GM23338 (cell line): ENCODE measurements at regions not wholly inside any gene's neighbourhood (a gene's known extent, or its start where the extent isn't known, plus 50 kb on each side); places are given as distances from the start of the nearest gene placed in this dataset.

Experiments used
- ATAC-seq: fragments of 200-7000 bp; cut with Tn5 transposase; 3 replicates; pipeline ENCODE4 v1.9.1; 2020
- DNase-seq: peaks from one replicate; pipeline ENCODE4 v3.0.0-alpha.2; 2015; ENCODE audit warnings: low spot score
- H2AFZ ChIP-seq: fragments of 200-600 bp; sonication (generic); 2 replicates; pipeline ENCODE4 v1.8.0; 2016; ENCODE audit warnings: antibody characterized with exemption, mild to moderate bottlenecking, moderate library complexity
- H3F3A ChIP-seq: fragments of 200-600 bp; sonication (generic); replicated peaks from 2 replicates; pipeline ENCODE4 v1.8.0; 2017; ENCODE audit warnings: antibody characterized with exemption, mixed run types, low read depth
- H3K27ac ChIP-seq: fragments of 200-600 bp; sonication (generic); 2 replicates; pipeline ENCODE4 v1.6.1; 2016; ENCODE audit warnings: low read depth
- H3K27me3 ChIP-seq: fragments of 200-600 bp; sonication (generic); 2 replicates; pipeline ENCODE4 v1.8.0; 2016; ENCODE audit warnings: mild to moderate bottlenecking, mixed run types, moderate library complexity; ENCODE audit not compliant: insufficient read depth
- H3K36me3 ChIP-seq: fragments of 200-600 bp; sonication (generic); 2 replicates; pipeline ENCODE4 v1.8.0; 2016; ENCODE audit warnings: mild to moderate bottlenecking; ENCODE audit not compliant: insufficient read depth
- H3K4me1 ChIP-seq: fragments of 200-600 bp; sonication (generic); 2 replicates; pipeline ENCODE4 v1.8.0; 2016; ENCODE audit warnings: mild to moderate bottlenecking, moderate library complexity; ENCODE audit not compliant: insufficient read depth
- H3K4me2 ChIP-seq: fragments of 200-600 bp; sonication (generic); 2 replicates; pipeline ENCODE4 v1.7.1; 2017; ENCODE audit warnings: mixed run types
- H3K4me3 ChIP-seq: fragments of 200-600 bp; sonication (generic); 2 replicates; pipeline ENCODE4 v1.6.1; 2016; ENCODE audit warnings: mixed run types
- H3K79me2 ChIP-seq: fragments of 200-600 bp; sonication (generic); replicated peaks from 2 replicates; pipeline ENCODE4 v1.8.0; 2017; ENCODE audit warnings: mild to moderate bottlenecking; ENCODE audit not compliant: insufficient read depth
- H3K9me2 ChIP-seq: fragments of 200-600 bp; sonication (generic); 2 replicates; pipeline ENCODE4 v1.8.0; 2017; ENCODE audit not compliant: insufficient read depth
- H4K20me1 ChIP-seq: fragments of 200-600 bp; sonication (generic); replicated peaks from 2 replicates; pipeline ENCODE4 v1.8.0; 2017; ENCODE audit warnings: mild to moderate bottlenecking; ENCODE audit not compliant: insufficient read depth
- H3K27ac Mint-ChIP-seq: 2 replicates; pipeline ENCODE4 v1.8.0; 2020; ENCODE audit warnings: inconsistent platforms, mild to moderate bottlenecking, moderate library complexity, mixed read lengths
- H3K27me3 Mint-ChIP-seq: 3 replicates; pipeline ENCODE4 v1.8.0; 2022; ENCODE audit warnings: low read depth, mild to moderate bottlenecking, moderate library complexity, mixed read lengths, inconsistent platforms; ENCODE audit not compliant: insufficient read depth, poor library complexity
- H3K36me3 Mint-ChIP-seq: 3 replicates; pipeline ENCODE4 v1.8.0; 2021; ENCODE audit warnings: low read depth, mild to moderate bottlenecking, inconsistent platforms, moderate library complexity, mixed read lengths
- H3K4me1 Mint-ChIP-seq: 3 replicates; pipeline ENCODE4 v1.8.0; 2020; ENCODE audit warnings: mild to moderate bottlenecking, inconsistent platforms, mixed read lengths
- H3K4me3 Mint-ChIP-seq: 3 replicates; pipeline ENCODE4 v1.8.0; 2021; ENCODE audit warnings: moderate library complexity, mild to moderate bottlenecking, inconsistent platforms, mixed read lengths
- H3K9me3 Mint-ChIP-seq: 3 replicates; pipeline ENCODE4 v1.8.0; 2020; ENCODE audit warnings: moderate library complexity, mild to moderate bottlenecking, inconsistent platforms, mixed read lengths
- CREB1 ChIP-seq: fragments of 250-450 bp; sonication (Bioruptor Pico); IDR thresholded peaks from 2 replicates; pipeline ENCODE4 v1.5.0; 2020; ENCODE audit warnings: low read depth, mild to moderate bottlenecking, moderate library complexity
- CTCF ChIP-seq, 2 experiments: fragments of 200-600 bp in 1 of 2; sonication (generic) in 1 of 2; conservative IDR thresholded peaks; 2 replicates each; pipeline versions ENCODE4 v1.5.1 to v1.6.1; 2016 to 2017; ENCODE audit warnings: antibody characterized with exemption in 2 of 2, low read depth in 2 of 2, mild to moderate bottlenecking in 2 of 2, moderate library complexity in 1 of 2
- ETS1 ChIP-seq: IDR thresholded peaks from 2 replicates; pipeline ENCODE4 v1.6.1; 2016; ENCODE audit warnings: antibody characterized with exemption
- EZH2 ChIP-seq: fragments of 200-600 bp; sonication (generic); IDR thresholded peaks from one replicate; pipeline ENCODE4 v1.8.0; 2017; ENCODE audit warnings: antibody characterized with exemption, mild to moderate bottlenecking, low read depth; ENCODE audit not compliant: unreplicated experiment
- EZH2phosphoT487 ChIP-seq: fragments of 200-600 bp; sonication (generic); IDR thresholded peaks from one replicate; pipeline ENCODE4 v1.8.1; 2018; ENCODE audit warnings: antibody characterized with exemption; ENCODE audit not compliant: unreplicated experiment
- JUNB ChIP-seq: IDR thresholded peaks from one replicate; pipeline ENCODE4 v1.6.1; 2016; ENCODE audit warnings: antibody characterized with exemption; ENCODE audit not compliant: unreplicated experiment
- NANOG ChIP-seq: IDR thresholded peaks from 2 replicates; pipeline ENCODE4 v1.6.1; 2016; ENCODE audit warnings: antibody characterized with exemption, borderline replicate concordance
- POLR2AphosphoS5 ChIP-seq: IDR thresholded peaks from 2 replicates; pipeline ENCODE4 v1.6.1; 2016; ENCODE audit warnings: antibody characterized with exemption, low read depth
- STAT1 ChIP-seq: IDR thresholded peaks from one replicate; pipeline ENCODE4 v1.6.1; 2016; ENCODE audit warnings: antibody characterized with exemption; ENCODE audit not compliant: unreplicated experiment
- ZNF114 ChIP-seq: fragments of 250-450 bp; sonication (Bioruptor Pico); IDR thresholded peaks from 2 replicates; pipeline ENCODE4 v1.5.0; 2020; ENCODE audit warnings: mild to moderate bottlenecking, moderate library complexity
- ZNF331 ChIP-seq: fragments of 250-450 bp; sonication (Bioruptor Pico); IDR thresholded peaks from 2 replicates; pipeline ENCODE4 v1.5.0; 2020; ENCODE audit warnings: low read depth, mild to moderate bottlenecking, moderate library complexity
- TF ChIP-seq, protein P1 (sequence below): fragments of 250-450 bp; sonication (Bioruptor Pico); IDR thresholded peaks from 2 replicates; pipeline ENCODE4 v1.5.0; 2020; ENCODE audit warnings: mild to moderate bottlenecking, moderate library complexity
- TF ChIP-seq, protein P2 (sequence below): IDR thresholded peaks from one replicate; pipeline ENCODE4 v1.6.1; 2018; ENCODE audit warnings: antibody characterized with exemption; ENCODE audit not compliant: unreplicated experiment

GRCh38 chr2:238968616-238969384 lies 120.9 kb downstream of the TWIST2 start (continued):
- TF ChIP-seq, protein P1, sequence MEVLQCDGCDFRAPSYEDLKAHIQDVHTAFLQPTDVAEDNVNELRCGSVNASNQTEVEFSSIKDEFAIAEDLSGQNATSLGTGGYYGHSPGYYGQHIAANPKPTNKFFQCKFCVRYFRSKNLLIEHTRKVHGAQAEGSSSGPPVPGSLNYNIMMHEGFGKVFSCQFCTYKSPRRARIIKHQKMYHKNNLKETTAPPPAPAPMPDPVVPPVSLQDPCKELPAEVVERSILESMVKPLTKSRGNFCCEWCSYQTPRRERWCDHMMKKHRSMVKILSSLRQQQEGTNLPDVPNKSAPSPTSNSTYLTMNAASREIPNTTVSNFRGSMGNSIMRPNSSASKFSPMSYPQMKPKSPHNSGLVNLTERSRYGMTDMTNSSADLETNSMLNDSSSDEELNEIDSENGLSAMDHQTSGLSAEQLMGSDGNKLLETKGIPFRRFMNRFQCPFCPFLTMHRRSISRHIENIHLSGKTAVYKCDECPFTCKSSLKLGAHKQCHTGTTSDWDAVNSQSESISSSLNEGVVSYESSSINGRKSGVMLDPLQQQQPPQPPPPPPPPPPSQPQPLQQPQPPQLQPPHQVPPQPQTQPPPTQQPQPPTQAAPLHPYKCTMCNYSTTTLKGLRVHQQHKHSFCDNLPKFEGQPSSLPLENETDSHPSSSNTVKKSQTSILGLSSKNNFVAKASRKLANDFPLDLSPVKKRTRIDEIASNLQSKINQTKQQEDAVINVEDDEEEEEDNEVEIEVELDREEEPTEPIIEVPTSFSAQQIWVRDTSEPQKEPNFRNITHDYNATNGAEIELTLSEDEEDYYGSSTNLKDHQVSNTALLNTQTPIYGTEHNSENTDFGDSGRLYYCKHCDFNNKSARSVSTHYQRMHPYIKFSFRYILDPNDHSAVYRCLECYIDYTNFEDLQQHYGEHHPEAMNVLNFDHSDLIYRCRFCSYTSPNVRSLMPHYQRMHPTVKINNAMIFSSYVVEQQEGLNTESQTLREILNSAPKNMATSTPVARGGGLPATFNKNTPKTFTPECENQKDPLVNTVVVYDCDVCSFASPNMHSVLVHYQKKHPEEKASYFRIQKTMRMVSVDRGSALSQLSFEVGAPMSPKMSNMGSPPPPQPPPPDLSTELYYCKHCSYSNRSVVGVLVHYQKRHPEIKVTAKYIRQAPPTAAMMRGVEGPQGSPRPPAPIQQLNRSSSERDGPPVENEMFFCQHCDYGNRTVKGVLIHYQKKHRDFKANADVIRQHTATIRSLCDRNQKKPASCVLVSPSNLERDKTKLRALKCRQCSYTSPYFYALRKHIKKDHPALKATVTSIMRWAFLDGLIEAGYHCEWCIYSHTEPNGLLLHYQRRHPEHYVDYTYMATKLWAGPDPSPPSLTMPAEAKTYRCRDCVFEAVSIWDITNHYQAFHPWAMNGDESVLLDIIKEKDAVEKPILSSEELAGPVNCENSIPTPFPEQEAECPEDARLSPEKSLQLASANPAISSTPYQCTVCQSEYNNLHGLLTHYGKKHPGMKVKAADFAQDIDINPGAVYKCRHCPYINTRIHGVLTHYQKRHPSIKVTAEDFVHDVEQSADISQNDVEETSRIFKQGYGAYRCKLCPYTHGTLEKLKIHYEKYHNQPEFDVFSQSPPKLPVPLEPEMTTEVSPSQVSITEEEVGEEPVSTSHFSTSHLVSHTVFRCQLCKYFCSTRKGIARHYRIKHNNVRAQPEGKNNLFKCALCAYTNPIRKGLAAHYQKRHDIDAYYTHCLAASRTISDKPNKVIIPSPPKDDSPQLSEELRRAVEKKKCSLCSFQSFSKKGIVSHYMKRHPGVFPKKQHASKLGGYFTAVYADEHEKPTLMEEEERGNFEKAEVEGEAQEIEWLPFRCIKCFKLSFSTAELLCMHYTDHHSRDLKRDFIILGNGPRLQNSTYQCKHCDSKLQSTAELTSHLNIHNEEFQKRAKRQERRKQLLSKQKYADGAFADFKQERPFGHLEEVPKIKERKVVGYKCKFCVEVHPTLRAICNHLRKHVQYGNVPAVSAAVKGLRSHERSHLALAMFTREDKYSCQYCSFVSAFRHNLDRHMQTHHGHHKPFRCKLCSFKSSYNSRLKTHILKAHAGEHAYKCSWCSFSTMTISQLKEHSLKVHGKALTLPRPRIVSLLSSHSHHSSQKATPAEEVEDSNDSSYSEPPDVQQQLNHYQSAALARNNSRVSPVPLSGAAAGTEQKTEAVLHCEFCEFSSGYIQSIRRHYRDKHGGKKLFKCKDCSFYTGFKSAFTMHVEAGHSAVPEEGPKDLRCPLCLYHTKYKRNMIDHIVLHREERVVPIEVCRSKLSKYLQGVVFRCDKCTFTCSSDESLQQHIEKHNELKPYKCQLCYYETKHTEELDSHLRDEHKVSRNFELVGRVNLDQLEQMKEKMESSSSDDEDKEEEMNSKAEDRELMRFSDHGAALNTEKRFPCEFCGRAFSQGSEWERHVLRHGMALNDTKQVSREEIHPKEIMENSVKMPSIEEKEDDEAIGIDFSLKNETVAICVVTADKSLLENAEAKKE, result no peak
- TF ChIP-seq STAT1 (no peak), POLR2AphosphoS5 (no peak), EZH2 (no peak)

DNA sequence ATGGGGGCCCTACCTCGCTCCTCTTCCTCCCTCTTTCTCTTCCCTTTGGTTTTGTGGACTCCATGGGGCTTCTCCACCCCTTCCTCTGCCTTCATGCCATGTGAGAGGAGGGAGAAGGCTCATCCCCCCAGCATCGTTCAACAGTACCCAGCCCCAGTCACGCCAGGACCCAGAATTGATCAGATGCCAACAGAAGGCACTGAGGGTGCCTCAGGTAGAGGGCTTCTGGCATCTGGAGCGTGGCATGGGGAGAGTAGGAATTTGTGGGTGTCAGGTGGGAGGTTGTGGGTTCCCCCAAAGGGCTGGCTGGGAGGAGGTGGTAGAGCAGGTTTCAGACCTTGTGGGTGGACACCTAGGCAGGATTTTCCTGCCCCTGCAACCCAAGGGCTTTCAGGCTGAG lies 122.0 kb downstream of the TWIST2 start:
- Histone ChIP-seq H3K79me2 (no peaks in the 10 kb centered on the region), H3K36me3 (no peaks in the 10 kb centered on the region), H2AFZ (no peak overlapping the region), H3K27me3 (no peaks in the 10 kb centered on the region), H3K9me2 (no peaks in the 10 kb centered on the region), H3K4me3 (no peak overlapping the region), H4K20me1 (no peaks in the 10 kb centered on the region), H3F3A (no peaks in the 10 kb centered on the region), H3K4me2 (no peak overlapping the region), H3K4me1 (no peaks in the 10 kb centered on the region), H3K27ac (no peak overlapping the region)
- Mint-ChIP-seq H3K36me3 (no peaks in the 10 kb centered on the region; the same call in 2 of the 3 replicates), H3K27me3 (peaks cover 8% of the 10 kb centered on the region), H3K4me3 (no peak overlapping the region), H3K27ac (no peak overlapping the region), H3K4me1 (peaks cover 7% of the 10 kb centered on the region), H3K9me3 (no peaks in the 10 kb centered on the region; the same call in 1 of the 3 replicates)
- ATAC-seq (no peak), DNase-seq (no peak)
- no peak for TF ChIP-seq NANOG
- TF ChIP-seq ETS1, result no peak
- TF ChIP-seq ZNF114 (CRISPR knock-in tag), result no peak
- TF ChIP-seq EZH2phosphoT487, result no peak
- TF ChIP-seq ZNF331 (CRISPR knock-in tag), result no peak
- TF ChIP-seq, protein P2, sequence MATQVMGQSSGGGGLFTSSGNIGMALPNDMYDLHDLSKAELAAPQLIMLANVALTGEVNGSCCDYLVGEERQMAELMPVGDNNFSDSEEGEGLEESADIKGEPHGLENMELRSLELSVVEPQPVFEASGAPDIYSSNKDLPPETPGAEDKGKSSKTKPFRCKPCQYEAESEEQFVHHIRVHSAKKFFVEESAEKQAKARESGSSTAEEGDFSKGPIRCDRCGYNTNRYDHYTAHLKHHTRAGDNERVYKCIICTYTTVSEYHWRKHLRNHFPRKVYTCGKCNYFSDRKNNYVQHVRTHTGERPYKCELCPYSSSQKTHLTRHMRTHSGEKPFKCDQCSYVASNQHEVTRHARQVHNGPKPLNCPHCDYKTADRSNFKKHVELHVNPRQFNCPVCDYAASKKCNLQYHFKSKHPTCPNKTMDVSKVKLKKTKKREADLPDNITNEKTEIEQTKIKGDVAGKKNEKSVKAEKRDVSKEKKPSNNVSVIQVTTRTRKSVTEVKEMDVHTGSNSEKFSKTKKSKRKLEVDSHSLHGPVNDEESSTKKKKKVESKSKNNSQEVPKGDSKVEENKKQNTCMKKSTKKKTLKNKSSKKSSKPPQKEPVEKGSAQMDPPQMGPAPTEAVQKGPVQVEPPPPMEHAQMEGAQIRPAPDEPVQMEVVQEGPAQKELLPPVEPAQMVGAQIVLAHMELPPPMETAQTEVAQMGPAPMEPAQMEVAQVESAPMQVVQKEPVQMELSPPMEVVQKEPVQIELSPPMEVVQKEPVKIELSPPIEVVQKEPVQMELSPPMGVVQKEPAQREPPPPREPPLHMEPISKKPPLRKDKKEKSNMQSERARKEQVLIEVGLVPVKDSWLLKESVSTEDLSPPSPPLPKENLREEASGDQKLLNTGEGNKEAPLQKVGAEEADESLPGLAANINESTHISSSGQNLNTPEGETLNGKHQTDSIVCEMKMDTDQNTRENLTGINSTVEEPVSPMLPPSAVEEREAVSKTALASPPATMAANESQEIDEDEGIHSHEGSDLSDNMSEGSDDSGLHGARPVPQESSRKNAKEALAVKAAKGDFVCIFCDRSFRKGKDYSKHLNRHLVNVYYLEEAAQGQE, result no peak
- no peak for TF ChIP-seq CTCF (conservative IDR thresholded peaks at IDR 0.05; ENCODE audit: low read depth in 2 of 2)
- TF ChIP-seq STAT1, result no peak
- TF ChIP-seq CREB1 (CRISPR knock-in tag), result no peak
- TF ChIP-seq JUNB, result no peak
- TF ChIP-seq POLR2AphosphoS5, result no peak
